ENCODE measurements at regions not wholly inside any gene's neighbourhood (a gene's known extent, or its start where the extent isn't known, plus 50 kb on each side); places are given as distances from the start of the nearest gene placed in this dataset.

DNA sequence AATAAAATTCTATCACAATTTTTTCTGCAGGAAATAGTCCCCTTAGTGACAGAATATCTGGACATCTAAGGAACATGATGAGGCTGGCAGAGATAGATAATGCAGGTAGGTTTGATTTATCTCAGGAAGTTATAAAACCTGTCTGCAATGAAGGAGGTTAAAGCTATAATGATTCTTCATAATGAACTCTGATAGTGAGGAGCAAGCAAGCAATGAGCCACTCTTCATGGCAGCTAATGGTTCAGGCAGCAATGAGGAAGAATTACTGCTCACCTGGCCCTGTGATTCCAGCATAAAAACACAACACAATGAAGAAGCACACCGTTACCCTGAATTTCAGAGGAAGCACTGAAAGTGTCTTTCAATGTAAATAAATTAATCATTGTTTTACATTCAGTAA is 599.6 kb upstream of the PKDCC start:
- no peak overlapping the region for H3K4me3 ChIP-seq (ENCODE audit: low read depth, low read length)
- DNase-seq (ENCODE audit: low read depth), result no peak
- no peak for TF ChIP-seq CTCF (IDR thresholded peaks at IDR 0.05; ENCODE audit: insufficient read depth, low read depth, low read length)

- TF ChIP-seq CTCF (IDR thresholded peaks at IDR 0.05; ENCODE audit: insufficient read depth, low read depth, low read length), result no peak
- no peak for DNase-seq (ENCODE audit: low read depth)
- H3K4me3 ChIP-seq (ENCODE audit: low read depth, low read length), result no peak overlapping the region
These were observed 590.8 kb upstream of the PKDCC start for GRCh38 chr2:41457026-41457425.

DNA sequence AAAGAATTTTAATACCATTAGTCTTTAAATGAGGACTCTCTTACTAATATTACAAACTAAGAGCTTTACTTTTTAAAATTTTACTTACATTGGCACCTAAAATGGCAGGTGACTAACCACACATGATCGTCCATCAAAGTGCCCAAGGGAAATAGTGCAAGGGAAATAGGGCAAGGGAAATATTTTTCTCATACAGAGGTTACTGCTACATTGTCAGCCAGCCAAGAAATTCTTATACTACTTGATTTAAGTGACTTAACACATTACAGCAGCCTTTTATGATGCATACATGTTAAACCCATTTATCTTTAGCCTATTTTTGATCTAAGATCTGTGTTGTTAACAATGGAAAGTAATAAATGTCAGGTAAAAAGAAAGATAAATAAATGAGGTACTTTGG is 587.2 kb upstream of the PKDCC start:
- H3K4me3 ChIP-seq (ENCODE audit: low read depth, low read length), result no peak overlapping the region
- DNase-seq (ENCODE audit: low read depth), result no peak
- no peak for TF ChIP-seq CTCF (IDR thresholded peaks at IDR 0.05; ENCODE audit: insufficient read depth, low read depth, low read length)

DNA sequence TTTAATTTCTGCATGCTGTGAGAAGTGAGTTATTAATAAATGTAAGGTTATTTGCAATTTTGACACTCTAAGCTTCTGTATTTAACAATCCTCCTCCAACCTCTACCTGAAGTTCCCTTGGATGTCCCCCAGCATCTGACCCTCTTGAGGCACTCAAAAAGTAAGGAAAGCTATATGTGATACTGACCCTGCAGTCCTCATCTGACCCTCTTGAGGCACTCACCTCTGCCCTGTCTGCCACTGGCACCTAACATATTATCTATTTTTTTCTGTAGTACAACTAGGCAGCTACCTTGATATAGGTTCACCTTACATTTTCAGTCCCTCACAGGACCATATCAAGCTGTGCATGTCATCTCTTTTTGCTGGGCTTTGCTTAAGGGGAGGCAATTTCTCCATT is 583.4 kb upstream of the PKDCC start:
- no peak for DNase-seq (ENCODE audit: low read depth)
- no peak for TF ChIP-seq CTCF (IDR thresholded peaks at IDR 0.05; ENCODE audit: insufficient read depth, low read depth, low read length)
- H3K4me3 ChIP-seq (ENCODE audit: low read depth, low read length), result no peak overlapping the region

DNA sequence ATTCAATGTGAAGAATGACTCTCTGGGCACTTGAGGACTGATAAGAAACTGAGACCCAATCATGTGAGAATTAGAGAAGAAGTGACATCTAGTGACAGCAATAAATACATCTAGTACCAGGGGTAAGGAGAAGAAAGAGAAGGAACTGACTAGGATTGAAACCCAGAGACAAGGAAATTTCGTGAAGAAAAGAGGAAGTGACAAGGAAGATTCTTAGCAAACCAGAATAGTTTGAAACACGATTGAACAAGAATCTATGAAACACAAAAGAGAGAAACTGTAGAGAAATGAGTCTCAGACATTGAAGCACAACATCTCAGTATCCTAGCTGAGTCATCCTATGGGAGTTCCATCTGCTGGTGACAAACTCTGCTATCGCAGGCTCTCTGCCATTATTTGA is 571.9 kb upstream of the PKDCC start:
- no peak for TF ChIP-seq CTCF (IDR thresholded peaks at IDR 0.05; ENCODE audit: insufficient read depth, low read depth, low read length)
- DNase-seq (ENCODE audit: low read depth), result no peak
- no peak overlapping the region for H3K4me3 ChIP-seq (ENCODE audit: low read depth, low read length)

DNA sequence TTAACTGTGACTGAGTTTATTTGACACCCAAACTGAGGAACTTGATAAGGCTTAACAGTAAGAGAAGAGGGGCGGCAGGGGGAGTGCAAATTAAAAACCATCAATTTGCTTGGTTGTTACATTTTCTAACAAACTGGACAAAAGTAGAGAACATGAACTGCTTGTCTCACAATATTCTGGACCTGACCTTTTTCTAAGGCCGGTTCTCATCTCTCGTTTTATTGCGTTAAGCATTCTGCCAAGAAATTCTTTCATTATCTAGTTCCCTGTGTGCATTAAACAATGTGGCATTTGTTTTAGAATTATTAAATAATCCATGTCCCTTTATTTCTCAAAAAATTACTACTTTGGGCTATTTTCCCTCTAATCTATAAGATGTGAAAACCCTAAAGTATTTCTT is 565.2 kb upstream of the PKDCC start:
- no peak for DNase-seq (ENCODE audit: low read depth)
- H3K4me3 ChIP-seq (ENCODE audit: low read depth, low read length), result no peak overlapping the region
- TF ChIP-seq CTCF (IDR thresholded peaks at IDR 0.05; ENCODE audit: insufficient read depth, low read depth, low read length), result no peak

DNA sequence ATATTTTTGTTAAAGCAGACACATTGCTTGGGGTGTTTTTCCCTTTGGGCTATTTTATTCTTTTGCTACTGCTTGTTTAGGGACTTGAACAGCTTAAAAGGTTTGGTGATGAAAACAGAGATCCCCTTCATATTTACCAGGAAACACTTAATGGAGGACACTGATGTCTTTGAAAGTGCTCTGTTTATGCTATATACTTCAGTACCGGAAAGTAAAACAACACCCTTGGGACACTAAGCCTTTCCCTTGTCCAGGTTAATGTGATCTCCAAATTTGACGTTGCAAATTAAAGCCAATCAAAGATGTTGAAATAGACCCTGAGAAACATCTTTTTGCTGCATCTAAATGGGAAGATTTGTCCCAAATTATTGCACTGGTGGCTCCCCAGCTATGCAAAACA is 564.6 kb upstream of the PKDCC start:
- TF ChIP-seq CTCF (IDR thresholded peaks at IDR 0.05; ENCODE audit: insufficient read depth, low read depth, low read length), result no peak
- no peak for DNase-seq (ENCODE audit: low read depth)
- H3K4me3 ChIP-seq (ENCODE audit: low read depth, low read length), result no peak overlapping the region

Measured in fibroblast of villous mesenchyme (primary cell).